ENCODE measurements at regions not wholly inside any gene's neighbourhood (a gene's known extent, or its start where the extent isn't known, plus 50 kb on each side); places are given as distances from the start of the nearest gene placed in this dataset.
"Not testable (repeated sequence)": the region's sequence is repeated elsewhere in the genome, so short reads cannot be mapped to it uniquely, and the experiment has no call there.

- H3K36me3 ChIP-seq (ENCODE audit: control insufficient read depth in 2 of 2, insufficient read depth in 1 of 2, low read length in 2 of 2): no peaks in the 10 kb centered on the region
- no peak overlapping the region for H3K27ac ChIP-seq (ENCODE audit: extremely low read depth, low read depth, low read length)
- H3K4me3 ChIP-seq (ENCODE audit: low read depth, low read length): no peak overlapping the region
- TF ChIP-seq GFI1B (tag by site-specific recombination; IDR thresholded peaks at IDR 0.05): no peak
- ChIA-PET POLR2A (no interaction called here), CTCF (no interaction called here)
- H3K9me3 ChIP-seq (ENCODE audit: control insufficient read depth, insufficient read depth, low read depth, low read length): no peaks in the 10 kb centered on the region
- no peaks in the 10 kb centered on the region for H3K4me1 ChIP-seq (ENCODE audit: control insufficient read depth, insufficient read depth, low read length)
These were observed 123.8 kb downstream of the CCDC71L start for GRCh38 chr7:106537119-106537518.

GRCh38 chr7:106536079-106536478, 124.9 kb downstream of the CCDC71L start:
- no peak overlapping the region for H3K27ac ChIP-seq (ENCODE audit: extremely low read depth, low read depth, low read length)
- CTCF ChIA-PET: interaction anchor here (0.5 kb wide), 1 partner anchor 65 kb away, joined by 4 read pairs; no protein-coding TSS in a partner anchor

GRCh38 chr7:106535234-106535932, 125.6 kb downstream of the CCDC71L start:
- no peaks in the 10 kb centered on the region for H3K4me1 ChIP-seq (ENCODE audit: control insufficient read depth, insufficient read depth, low read length)
- no peak overlapping the region for H3K4me3 ChIP-seq (ENCODE audit: low read depth, low read length)
- H3K27ac ChIP-seq (ENCODE audit: extremely low read depth, low read depth, low read length): no peak overlapping the region
- no peaks in the 10 kb centered on the region for H3K36me3 ChIP-seq (ENCODE audit: control insufficient read depth in 2 of 2, insufficient read depth in 1 of 2, low read length in 2 of 2)
- TF ChIP-seq ZNF184 (tag by site-specific recombination; IDR thresholded peaks at IDR 0.05) (no peak), ZIC2 (tag by site-specific recombination; IDR thresholded peaks at IDR 0.05) (peak; percentile 55)
- POLR2A ChIA-PET: no interaction called here
- CTCF ChIA-PET: no interaction called here
- no peaks in the 10 kb centered on the region for H3K9me3 ChIP-seq (ENCODE audit: control insufficient read depth, insufficient read depth, low read depth, low read length)

More at GRCh38 chr7:106536079-106536478, 124.9 kb downstream of the CCDC71L start:
- no peaks in the 10 kb centered on the region for H3K9me3 ChIP-seq (ENCODE audit: control insufficient read depth, insufficient read depth, low read depth, low read length)
- no peak overlapping the region for H3K4me3 ChIP-seq (ENCODE audit: low read depth, low read length)
- H3K4me1 ChIP-seq (ENCODE audit: control insufficient read depth, insufficient read depth, low read length): no peaks in the 10 kb centered on the region
- H3K36me3 ChIP-seq (ENCODE audit: control insufficient read depth in 2 of 2, insufficient read depth in 1 of 2, low read length in 2 of 2): no peaks in the 10 kb centered on the region
- POLR2A ChIA-PET: no interaction called here
- TF ChIP-seq ZNF354C (tag by site-specific recombination; IDR thresholded peaks at IDR 0.05; ENCODE audit: borderline replicate concordance, low read depth): no peak

- TF ChIP-seq ZNF549 (tag by site-specific recombination; IDR thresholded peaks at IDR 0.05) (no peak), ZNF366 (tag by site-specific recombination; conservative IDR thresholded peaks at IDR 0.05) (no peak), ZNF174 (tag by site-specific recombination; IDR thresholded peaks at IDR 0.05) (no peak), ZNF48 (tag by site-specific recombination; IDR thresholded peaks at IDR 0.05) (no peak), ZNF223 (tag by site-specific recombination; IDR thresholded peaks at IDR 0.05) (no peak), YY2 (tag by site-specific recombination; IDR thresholded peaks at IDR 0.05) (no peak), ZNF645 (tag by site-specific recombination; IDR thresholded peaks at IDR 0.05) (no peak), ZNF18 (tag by site-specific recombination; IDR thresholded peaks at IDR 0.05) (no peak), ZNF571 (tag by site-specific recombination; IDR thresholded peaks at IDR 0.05) (no peak), ZNF354C (tag by site-specific recombination; IDR thresholded peaks at IDR 0.05; ENCODE audit: borderline replicate concordance, low read depth) (no peak)
- Histone ChIP-seq H3K4me3 (ENCODE audit: low read depth, low read length) (no peak overlapping the region), H3K9me3 (ENCODE audit: control insufficient read depth, insufficient read depth, low read depth, low read length) (no peaks in the 10 kb centered on the region), H3K36me3 (ENCODE audit: control insufficient read depth in 2 of 2, insufficient read depth in 1 of 2, low read length in 2 of 2) (no peaks in the 10 kb centered on the region), H3K4me1 (ENCODE audit: control insufficient read depth, insufficient read depth, low read length) (no peaks in the 10 kb centered on the region), H3K27ac (ENCODE audit: extremely low read depth, low read depth, low read length) (no peak overlapping the region)
- ChIA-PET POLR2A (no interaction called here), CTCF (no interaction called here)
These were observed 126.6 kb downstream of the CCDC71L start for GRCh38 chr7:106534271-106534846.

- H3K36me3 ChIP-seq (ENCODE audit: control insufficient read depth in 2 of 2, insufficient read depth in 1 of 2, low read length in 2 of 2); H3K9me3 ChIP-seq (ENCODE audit: control insufficient read depth, insufficient read depth, low read depth, low read length); POLR2A ChIA-PET; CTCF ChIA-PET; H3K27ac ChIP-seq (ENCODE audit: extremely low read depth, low read depth, low read length); H3K4me3 ChIP-seq (ENCODE audit: low read depth, low read length); H3K4me1 ChIP-seq (ENCODE audit: control insufficient read depth, insufficient read depth, low read length): not testable (repeated sequence)
These were observed 130.8 kb downstream of the CCDC71L start for GRCh38 chr7:106530183-106530582.
